ENCODE measurements at regions not wholly inside any gene's neighbourhood (a gene's known extent, or its start where the extent isn't known, plus 50 kb on each side); places are given as distances from the start of the nearest gene placed in this dataset.
A peak's percentile ranks its signal among the peaks of the same experiment; 100 is the strongest.

- Histone ChIP-seq H3K27me3 (no peaks in the 10 kb centered on the region), H3K4me1 (peaks cover 0 to 8% of the 10 kb centered on the region in 2 donors), H3K9me3 (no peaks in the 10 kb centered on the region), H3K4me3 (replicated peaks in 1 of 3) (no peak overlapping the region), H3K36me3 (no peaks in the 10 kb centered on the region), H3K27ac (no peak overlapping the region)
- DNase-seq = no peak
- intact Hi-C loops (cut with DNase I) = no loop called here
- WGBS, 2 donors = 84 to 91% methylated on average over 3 of the region's 3 CpGs
- TF ChIP-seq, protein P1, sequence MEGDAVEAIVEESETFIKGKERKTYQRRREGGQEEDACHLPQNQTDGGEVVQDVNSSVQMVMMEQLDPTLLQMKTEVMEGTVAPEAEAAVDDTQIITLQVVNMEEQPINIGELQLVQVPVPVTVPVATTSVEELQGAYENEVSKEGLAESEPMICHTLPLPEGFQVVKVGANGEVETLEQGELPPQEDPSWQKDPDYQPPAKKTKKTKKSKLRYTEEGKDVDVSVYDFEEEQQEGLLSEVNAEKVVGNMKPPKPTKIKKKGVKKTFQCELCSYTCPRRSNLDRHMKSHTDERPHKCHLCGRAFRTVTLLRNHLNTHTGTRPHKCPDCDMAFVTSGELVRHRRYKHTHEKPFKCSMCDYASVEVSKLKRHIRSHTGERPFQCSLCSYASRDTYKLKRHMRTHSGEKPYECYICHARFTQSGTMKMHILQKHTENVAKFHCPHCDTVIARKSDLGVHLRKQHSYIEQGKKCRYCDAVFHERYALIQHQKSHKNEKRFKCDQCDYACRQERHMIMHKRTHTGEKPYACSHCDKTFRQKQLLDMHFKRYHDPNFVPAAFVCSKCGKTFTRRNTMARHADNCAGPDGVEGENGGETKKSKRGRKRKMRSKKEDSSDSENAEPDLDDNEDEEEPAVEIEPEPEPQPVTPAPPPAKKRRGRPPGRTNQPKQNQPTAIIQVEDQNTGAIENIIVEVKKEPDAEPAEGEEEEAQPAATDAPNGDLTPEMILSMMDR (IDR thresholded peaks at IDR 0.05) = no peak
- TF ChIP-seq POLR2A (IDR thresholded peaks at IDR 0.05) = no peak
These were observed 291.7 kb downstream of the RMST start for GRCh38 chr12:97754306-97754705.

DNA sequence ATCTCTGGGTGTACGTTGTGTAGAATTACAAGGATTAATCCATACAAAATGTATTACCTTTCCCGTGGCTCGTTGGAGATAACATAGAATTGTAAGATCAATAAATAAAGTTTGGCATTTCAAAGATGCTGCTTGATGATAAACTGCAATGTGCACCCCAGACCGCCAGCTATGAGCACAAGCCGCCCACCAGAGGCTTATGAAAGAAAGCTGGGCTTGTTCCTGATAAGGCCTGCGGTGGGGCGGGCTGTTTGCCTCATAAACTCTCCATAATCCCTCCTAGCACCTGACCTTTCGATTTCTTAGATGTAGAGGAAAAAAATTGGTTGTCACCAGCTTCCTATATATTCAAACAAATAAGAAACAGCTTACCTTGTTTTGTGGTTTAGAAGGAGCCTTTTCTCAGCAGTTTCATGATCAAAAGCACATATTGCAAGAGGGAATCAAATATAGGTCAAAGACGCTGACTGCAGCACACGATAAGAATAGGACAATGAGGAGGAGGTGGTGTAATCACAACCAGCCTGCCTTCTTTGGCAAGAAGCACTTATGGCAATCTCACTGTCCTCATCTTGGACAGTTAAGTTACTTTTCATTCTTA is 293.6 kb downstream of the RMST start:
- WGBS, 2 donors = 81 to 85% methylated on average over 10 of the region's 10 CpGs
- Histone ChIP-seq H3K27ac (peak overlapping the region in 2 of 3 donors; percentile 20 to 38), H3K9me3 (no peaks in the 10 kb centered on the region), H3K4me1 (peaks cover 0 to 8% of the 10 kb centered on the region in 2 donors), H3K36me3 (no peaks in the 10 kb centered on the region), H3K4me3 (replicated peaks in 1 of 3) (no peak overlapping the region), H3K27me3 (no peaks in the 10 kb centered on the region)
- intact Hi-C loops (cut with DNase I) = no loop called here
- no peak for DNase-seq
- TF ChIP-seq, protein P1 (IDR thresholded peaks at IDR 0.05) = no peak
- TF ChIP-seq POLR2A (IDR thresholded peaks at IDR 0.05) = no peak

DNA sequence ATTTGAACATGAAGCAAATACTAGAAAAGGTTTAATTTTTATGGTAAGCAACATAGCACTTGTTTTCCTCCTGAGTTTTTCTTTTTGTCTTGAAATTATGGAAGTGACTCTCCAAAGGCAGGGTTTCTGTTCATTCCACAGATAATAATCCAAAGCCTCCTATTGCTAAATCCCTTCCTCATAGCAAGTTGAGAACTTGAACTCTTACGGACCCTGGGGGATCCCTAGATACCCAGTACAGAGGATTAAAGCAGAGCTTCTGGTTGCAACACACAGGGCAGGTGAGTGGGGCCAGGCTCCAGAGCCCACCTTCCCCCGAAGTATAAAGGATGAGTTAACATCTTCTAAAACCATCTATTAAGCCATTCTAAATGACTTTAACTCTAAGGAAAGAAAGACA is 294.1 kb downstream of the RMST start:
- no peak for TF ChIP-seq POLR2A (IDR thresholded peaks at IDR 0.05)
- TF ChIP-seq, protein P1 (IDR thresholded peaks at IDR 0.05) = no peak
- Histone ChIP-seq H3K4me1 (peaks cover 0 to 8% of the 10 kb centered on the region in 2 donors), H3K9me3 (no peaks in the 10 kb centered on the region), H3K4me3 (replicated peaks in 1 of 3) (no peak overlapping the region), H3K27ac (peak overlapping the region in 2 of 3 donors; percentile 20 to 38), H3K27me3 (no peaks in the 10 kb centered on the region), H3K36me3 (no peaks in the 10 kb centered on the region)
- 73 to 93% methylated on average over 2 of the region's 2 CpGs for WGBS, 2 donors
- DNase-seq = no peak
- intact Hi-C loops (cut with DNase I) = no loop called here

DNA sequence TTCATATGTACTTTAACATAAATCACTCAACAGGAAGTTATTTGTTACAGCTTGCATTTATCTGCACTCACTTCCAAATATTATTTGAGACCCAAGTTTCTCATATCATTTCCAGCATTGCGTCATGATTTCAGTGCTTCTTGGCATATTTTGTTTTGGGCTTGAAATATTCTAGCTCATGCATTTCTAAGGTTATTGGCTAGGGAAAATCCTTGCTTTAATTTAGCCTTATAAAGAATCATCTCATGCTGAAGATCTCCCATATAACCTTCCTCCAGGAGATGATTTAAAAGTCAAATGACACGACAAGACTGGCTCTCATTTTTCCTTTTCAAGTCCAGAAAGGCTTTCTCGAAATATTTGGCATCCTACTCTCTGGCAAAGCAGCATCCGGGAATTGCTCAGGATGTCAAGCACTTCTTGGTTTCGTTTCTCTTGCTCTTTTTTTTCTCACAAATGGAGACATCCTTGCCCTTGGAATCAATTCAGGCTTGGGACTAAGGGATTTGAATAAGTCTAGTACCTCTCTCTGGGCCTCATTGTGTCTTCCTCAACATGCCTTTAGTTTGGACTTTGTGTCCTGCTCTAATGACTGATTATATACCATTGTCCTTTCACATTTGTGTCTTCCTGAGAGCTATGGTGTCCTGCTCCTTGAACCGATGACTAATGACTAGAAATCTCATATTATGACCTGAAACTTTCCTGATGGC is 295.0 kb downstream of the RMST start:
- 58 to 74% methylated on average over 6 of the region's 6 CpGs for WGBS, 2 donors
- Histone ChIP-seq H3K4me3 (replicated peaks in 1 of 3) (no peak overlapping the region), H3K27me3 (no peaks in the 10 kb centered on the region), H3K4me1 (peaks cover 0 to 8% of the 10 kb centered on the region in 2 donors), H3K36me3 (no peaks in the 10 kb centered on the region), H3K27ac (peak overlapping the region; percentile 30 to 41 (median 38)), H3K9me3 (no peaks in the 10 kb centered on the region)
- intact Hi-C loops (cut with DNase I) = no loop called here
- TF ChIP-seq, protein P1 (IDR thresholded peaks at IDR 0.05) = no peak
- TF ChIP-seq POLR2A (IDR thresholded peaks at IDR 0.05) = no peak
- DNase-seq = no peak

DNA sequence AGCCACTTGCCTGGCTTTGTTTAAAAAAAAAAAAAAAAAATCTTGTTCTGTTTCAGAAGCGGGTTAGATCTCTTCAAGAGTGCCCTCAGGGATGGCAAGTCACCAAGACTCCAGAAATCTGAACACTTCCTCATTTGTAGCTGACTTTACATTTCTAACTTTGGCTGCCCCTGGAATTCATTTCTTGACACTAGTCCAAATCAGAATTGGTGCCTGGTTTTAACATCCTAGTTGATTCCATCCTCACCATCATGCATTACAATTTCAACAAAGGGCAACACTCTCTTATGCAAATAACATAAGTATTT is 295.5 kb downstream of the RMST start:
- TF ChIP-seq, protein P1 (IDR thresholded peaks at IDR 0.05) = no peak
- TF ChIP-seq POLR2A (IDR thresholded peaks at IDR 0.05) = no peak
- WGBS, 2 donors = 18 to 28% methylated on average over 1 of the region's 1 CpG
- no peak overlapping the region for H3K4me3 ChIP-seq (replicated peaks in 1 of 3)
- no peaks in the 10 kb centered on the region for H3K36me3 ChIP-seq
- H3K4me1 ChIP-seq = peaks cover 0 to 8% of the 10 kb centered on the region in 2 donors
- H3K27ac ChIP-seq = peak overlapping the region; percentile 30 to 41 (median 38)
- no peaks in the 10 kb centered on the region for H3K9me3 ChIP-seq
- DNase-seq = peak; percentile 56 to 62
- intact Hi-C loops (cut with DNase I) = no loop called here
- no peaks in the 10 kb centered on the region for H3K27me3 ChIP-seq

Measured in thyroid gland (tissue), 4 donors.